Activated effector memory CD4-positive, alpha-beta T cell treated with Interleukin-2 at 50 U/mL for 16 hours (primary cell): ENCODE measurements at regions not wholly inside any gene's neighbourhood (a gene's known extent, or its start where the extent isn't known, plus 50 kb on each side); places are given as distances from the start of the nearest gene placed in this dataset.

Experiments
- DNase-seq: peaks from one replicate; pipeline ENCODE4 v3.0.0-alpha.2; 2020

- DNase-seq, result no peak
Observed at GRCh38 chr20:52473186-52473585, 281.6 kb upstream of the ZFP64 start.

DNA sequence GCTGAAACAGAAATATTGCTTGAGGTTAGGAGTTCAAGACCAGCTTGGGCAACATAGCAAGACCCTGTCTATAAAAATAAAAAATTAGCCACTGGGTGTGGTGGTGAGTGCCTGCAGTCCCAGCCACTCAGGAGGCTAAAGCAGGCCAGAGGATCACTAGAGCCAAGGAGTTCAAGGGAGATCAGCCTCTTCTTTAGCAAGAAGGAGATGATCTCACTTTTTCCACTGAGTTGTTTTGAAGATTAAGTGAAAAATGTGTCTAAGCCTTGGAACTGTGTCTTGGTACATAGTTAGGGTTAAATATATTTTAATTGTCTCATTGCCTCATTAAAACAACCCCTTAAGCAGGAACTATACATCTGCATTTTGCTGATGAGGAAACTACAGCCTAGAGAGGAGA, 279.0 kb upstream of the ZFP64 start:
- DNase-seq, result no peak

DNA sequence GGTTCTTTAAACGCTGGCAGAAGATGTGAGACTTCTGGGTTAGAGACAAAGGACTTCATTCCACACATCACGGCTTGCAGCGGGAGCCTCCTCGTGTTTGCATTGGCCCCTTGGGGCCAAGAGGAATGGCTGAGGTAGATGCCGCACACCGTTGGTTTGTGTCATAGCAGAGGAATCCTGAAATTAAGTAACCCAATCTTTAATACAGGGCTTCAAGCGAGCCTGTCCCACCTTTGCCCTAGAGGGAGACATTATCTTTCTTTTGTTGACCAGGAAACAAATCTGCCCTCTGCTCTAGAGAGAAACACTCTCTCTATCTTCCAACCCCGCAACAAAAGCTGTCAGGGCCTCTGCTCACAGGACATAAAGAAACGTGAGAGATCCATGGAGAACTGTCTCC, 277.5 kb upstream of the ZFP64 start:
- DNase-seq, result no peak

GRCh38 chr20:52465991-52466390, 274.4 kb upstream of the ZFP64 start:
- DNase-seq, result no peak

DNA sequence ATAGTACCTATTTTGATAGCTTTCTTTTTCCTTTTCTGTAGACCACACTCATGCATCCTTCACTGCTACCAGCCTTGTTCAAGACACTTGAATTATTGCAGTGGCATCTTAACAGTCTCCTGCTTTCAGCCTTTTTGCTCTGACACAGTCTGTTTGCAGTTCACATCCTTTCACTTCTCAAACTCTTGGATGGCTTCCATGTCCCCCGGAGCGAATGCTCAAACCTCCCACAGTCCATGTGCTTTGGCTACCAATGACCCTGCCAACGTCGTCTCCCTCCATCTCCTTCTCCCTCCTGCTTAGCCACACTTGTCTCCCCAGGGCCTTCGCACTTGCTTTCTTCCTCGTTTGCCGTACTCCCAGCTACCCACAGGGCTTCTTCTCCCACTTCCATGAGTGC, 270.0 kb upstream of the ZFP64 start:
- DNase-seq, result no peak

- no peak for DNase-seq
Observed at GRCh38 chr20:52459150-52459549, 267.6 kb upstream of the ZFP64 start.

- no peak for DNase-seq
Observed at GRCh38 chr20:52457826-52458225, 266.2 kb upstream of the ZFP64 start.

- DNase-seq, result no peak
Observed at GRCh38 chr20:52454660-52455059, 263.1 kb upstream of the ZFP64 start.

DNA sequence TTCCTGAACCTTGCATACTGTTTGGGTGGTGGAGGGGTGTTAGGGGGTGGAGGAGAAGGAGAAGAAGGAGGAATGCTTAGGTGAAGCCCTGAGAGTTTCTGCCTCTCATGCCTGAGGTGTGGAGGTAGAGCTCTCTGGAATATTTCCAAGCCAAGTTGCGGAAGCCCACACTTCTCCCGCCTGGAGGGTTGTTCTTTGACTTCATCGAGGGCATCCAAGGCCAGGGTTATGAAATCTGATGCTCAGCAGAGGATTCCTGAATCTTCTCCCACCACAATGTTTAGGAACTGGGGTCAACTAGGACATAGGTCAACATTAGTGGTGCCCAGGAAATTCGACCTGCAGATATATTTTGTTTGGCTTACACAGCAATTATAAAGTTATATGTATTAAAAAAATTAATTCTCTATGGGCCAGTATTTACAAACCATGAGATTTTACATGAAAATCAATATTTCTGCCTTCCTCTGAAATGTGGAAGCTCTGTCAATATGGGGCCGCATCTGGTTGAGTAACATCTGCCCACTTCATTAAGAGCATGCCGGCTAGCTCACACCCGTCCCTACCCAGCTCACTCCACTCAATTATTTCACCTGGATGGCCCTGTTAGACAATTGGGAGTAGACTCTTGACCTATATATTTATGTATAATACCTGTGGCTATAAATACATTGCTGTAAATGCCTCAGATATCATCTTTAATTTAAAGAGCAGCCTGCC, 257.1 kb upstream of the ZFP64 start:
- DNase-seq, result no peak

- no peak for DNase-seq
Observed at GRCh38 chr20:52447225-52447551, 255.6 kb upstream of the ZFP64 start.

GRCh38 chr20:52446421-52447224, 255.0 kb upstream of the ZFP64 start:
- DNase-seq, result no peak

GRCh38 chr20:52444455-52444854, 252.9 kb upstream of the ZFP64 start:
- no peak for DNase-seq

DNA sequence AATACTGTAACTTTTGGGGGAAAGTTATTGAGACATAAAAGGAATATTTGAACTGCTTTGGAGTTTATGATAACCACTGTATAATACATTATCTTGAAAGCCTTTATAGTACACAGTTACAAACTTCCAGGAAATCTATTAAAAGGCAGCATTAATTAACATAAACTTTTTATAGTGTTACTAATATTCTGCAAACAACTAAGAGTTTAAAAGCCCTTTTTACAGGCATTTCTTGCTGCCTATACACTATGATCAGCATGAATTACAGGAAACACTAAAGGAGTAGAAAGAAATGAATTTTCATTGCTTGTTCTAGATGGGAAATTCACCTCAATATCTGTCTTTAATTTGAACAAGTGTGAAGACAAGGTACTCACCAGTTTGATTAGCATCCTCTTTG, 252.3 kb upstream of the ZFP64 start:
- no peak for DNase-seq

DNA sequence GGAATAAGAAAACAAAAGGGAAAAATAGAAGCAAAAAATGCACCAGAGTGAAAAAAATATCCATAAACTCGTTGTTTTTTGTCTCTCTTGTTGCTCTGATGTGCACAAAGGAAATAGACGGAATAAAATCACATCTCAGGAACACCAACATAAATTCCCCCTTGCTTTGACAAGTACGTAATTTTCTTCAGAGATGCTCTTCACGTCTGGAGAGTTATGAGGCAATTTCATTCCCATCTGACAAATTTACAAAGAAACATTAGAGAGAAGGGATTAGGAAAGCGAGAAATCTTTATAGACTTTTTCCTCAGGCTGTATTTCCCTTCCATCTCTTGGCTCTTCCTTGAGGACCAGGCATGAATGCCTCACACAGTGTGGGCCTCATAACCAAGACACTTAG, 250.1 kb upstream of the ZFP64 start:
- no peak for DNase-seq

- DNase-seq, result no peak
Observed at GRCh38 chr20:52439375-52439774, 247.8 kb upstream of the ZFP64 start.

- DNase-seq, result no peak
Observed at GRCh38 chr20:52438326-52438963, 246.9 kb upstream of the ZFP64 start.

- DNase-seq, result no peak
Observed at GRCh38 chr20:52434453-52434852, 242.9 kb upstream of the ZFP64 start.

GRCh38 chr20:52434041-52434425, 242.5 kb upstream of the ZFP64 start:
- no peak for DNase-seq

DNA sequence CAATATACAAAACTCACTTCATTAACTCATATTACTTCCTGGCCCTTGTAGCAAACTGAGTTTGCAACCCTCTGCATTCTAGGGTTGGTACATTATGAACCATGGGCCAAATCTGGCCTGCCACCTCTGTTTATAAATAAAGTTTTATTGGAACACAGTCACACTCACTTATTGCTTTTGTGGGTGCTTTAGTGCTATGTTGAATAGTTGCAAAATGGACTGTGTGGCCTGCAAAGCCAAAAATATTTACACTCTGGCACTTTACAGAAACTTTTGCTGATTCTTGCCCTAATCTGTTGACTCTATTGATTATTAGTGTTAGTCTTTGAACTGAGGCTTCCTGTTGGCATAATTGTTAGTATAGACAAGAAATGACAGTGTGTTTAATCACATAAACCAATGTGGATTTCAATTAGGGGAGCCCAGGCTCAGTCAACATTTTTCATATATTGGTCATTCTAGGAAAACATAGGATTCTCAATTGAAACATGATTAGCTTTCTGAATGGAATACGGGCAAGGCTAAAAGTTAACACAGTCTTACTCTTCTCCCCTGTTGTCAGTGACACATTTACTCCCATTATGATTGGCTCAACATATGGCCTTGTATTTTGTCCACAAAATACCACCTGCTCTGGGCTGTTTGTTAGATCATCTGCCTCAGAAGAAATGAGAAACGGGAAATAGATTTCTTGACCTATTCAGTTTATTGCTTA, 241.9 kb upstream of the ZFP64 start:
- DNase-seq, result no peak

- no peak for DNase-seq
Observed at GRCh38 chr20:52432740-52433139, 241.2 kb upstream of the ZFP64 start.

DNA sequence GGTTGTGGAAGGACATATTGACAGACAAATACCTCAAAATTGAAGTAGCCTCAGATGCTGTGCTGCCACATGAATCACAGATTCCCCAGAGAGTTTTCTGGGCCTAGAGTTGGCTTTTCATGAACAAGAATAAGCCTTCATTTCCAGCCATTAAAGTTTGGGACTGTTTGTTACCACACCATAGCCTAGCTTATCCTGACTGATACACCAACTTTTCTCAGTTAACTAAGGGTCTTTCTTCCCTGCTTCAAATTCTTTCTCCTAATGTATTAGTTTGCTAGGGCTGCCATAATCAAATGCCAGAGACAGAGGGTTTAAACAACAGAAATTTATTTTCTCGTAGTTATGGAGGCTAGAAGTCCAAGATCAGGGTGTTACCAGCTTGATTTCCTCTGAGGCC, 237.4 kb upstream of the ZFP64 start:
- no peak for DNase-seq

- no peak for DNase-seq
Observed at GRCh38 chr20:52427960-52428359, 236.4 kb upstream of the ZFP64 start.

DNA sequence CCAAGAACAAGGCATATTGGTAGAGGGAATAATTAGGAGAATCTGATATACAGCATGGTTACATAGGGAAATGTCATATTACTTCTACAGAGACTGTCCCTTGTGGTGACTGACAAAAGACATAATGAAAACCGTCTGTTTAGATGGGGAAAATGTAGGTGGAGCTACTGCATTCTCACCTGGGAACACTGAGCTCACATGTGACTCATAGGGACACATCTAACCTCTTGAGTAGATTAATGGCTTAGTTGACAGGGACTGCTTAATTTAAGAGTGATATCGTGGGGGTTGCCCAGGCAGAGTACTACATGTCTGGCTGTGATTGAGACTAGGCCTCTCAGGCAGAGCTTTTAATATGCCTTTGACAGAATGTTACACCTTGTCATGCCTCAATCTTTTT, 235.3 kb upstream of the ZFP64 start:
- DNase-seq, result no peak

DNA sequence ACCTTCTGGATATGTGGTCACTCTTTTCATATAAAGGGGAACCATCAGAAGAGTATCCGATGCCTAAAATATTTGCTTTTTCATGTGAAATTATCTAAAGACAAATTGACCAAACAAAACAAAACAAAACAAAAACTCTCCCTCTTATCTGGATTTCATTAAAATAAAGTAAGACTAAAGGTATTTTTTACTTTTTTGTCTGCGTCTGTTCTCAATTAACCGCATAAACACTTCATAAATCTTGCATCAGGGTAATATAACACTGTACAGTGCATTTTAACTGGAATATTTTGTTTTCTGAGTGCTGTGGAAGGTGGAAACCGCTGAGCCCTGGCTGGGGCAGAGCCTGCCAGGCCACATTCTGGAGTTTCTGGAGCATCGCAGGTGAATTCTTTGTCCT, 234.1 kb upstream of the ZFP64 start:
- no peak for DNase-seq
